GM18505 (cell line): ENCODE measurements at regions not wholly inside any gene's neighbourhood (a gene's known extent, or its start where the extent isn't known, plus 50 kb on each side); places are given as distances from the start of the nearest gene placed in this dataset.

Experiments
- ATAC-seq: cut with Tn5 transposase; IDR thresholded peaks from one replicate; pipeline ENCODE4 v1.9.1; 2021; ENCODE audit not compliant: unreplicated experiment
- POLR2A ChIP-seq: IDR thresholded peaks from 4 replicates; pipeline ENCODE4 v1.6.1; 2011; ENCODE audit warnings: borderline replicate concordance; ENCODE audit not compliant: insufficient read depth, insufficient read length; ENCODE audit errors: extremely low read depth

GRCh38 chr9:75574569-75574968 is 315.9 kb upstream of the PCSK5 start:
- no peak for ATAC-seq
- TF ChIP-seq POLR2A: no peak

- no peak for ATAC-seq
Observed at GRCh38 chr9:75582870-75583269, 307.6 kb upstream of the PCSK5 start.

GRCh38 chr9:75588808-75589207 is 301.7 kb upstream of the PCSK5 start:
- no peak for ATAC-seq
- TF ChIP-seq POLR2A: no peak

More at GRCh38 chr9:75582870-75583269, 307.6 kb upstream of the PCSK5 start:
- no peak for TF ChIP-seq POLR2A

GRCh38 chr9:75589497-75589896 is 301.0 kb upstream of the PCSK5 start:
- no peak for TF ChIP-seq POLR2A
- no peak for ATAC-seq

- no peak for TF ChIP-seq POLR2A
- no peak for ATAC-seq
Observed at GRCh38 chr9:75591972-75592371, 298.5 kb upstream of the PCSK5 start.

- TF ChIP-seq POLR2A: no peak
- ATAC-seq: no peak
Observed at GRCh38 chr9:75592586-75592985, 297.9 kb upstream of the PCSK5 start.

GRCh38 chr9:75593920-75594319 is 296.6 kb upstream of the PCSK5 start:
- TF ChIP-seq POLR2A: no peak

GRCh38 chr9:75599126-75599525 is 291.3 kb upstream of the PCSK5 start:
- ATAC-seq: no peak
- no peak for TF ChIP-seq POLR2A

More at GRCh38 chr9:75593920-75594319, 296.6 kb upstream of the PCSK5 start:
- no peak for ATAC-seq

- TF ChIP-seq POLR2A: no peak
- ATAC-seq: no peak
Observed at GRCh38 chr9:75601280-75601679, 289.2 kb upstream of the PCSK5 start.

GRCh38 chr9:75602060-75602459 is 288.4 kb upstream of the PCSK5 start:
- no peak for TF ChIP-seq POLR2A
- no peak for ATAC-seq

- no peak for ATAC-seq
- no peak for TF ChIP-seq POLR2A
Observed at GRCh38 chr9:75604661-75605060, 285.8 kb upstream of the PCSK5 start.

GRCh38 chr9:75607521-75607920 is 283.0 kb upstream of the PCSK5 start:
- no peak for ATAC-seq
- no peak for TF ChIP-seq POLR2A

GRCh38 chr9:75609401-75609800 is 281.1 kb upstream of the PCSK5 start:
- no peak for ATAC-seq
- no peak for TF ChIP-seq POLR2A

- no peak for ATAC-seq
- TF ChIP-seq POLR2A: no peak
Observed at GRCh38 chr9:75610246-75610645, 280.2 kb upstream of the PCSK5 start.

- ATAC-seq: no peak
- TF ChIP-seq POLR2A: no peak
Observed at GRCh38 chr9:75612205-75612604, 278.3 kb upstream of the PCSK5 start.
